ENCODE measurements at regions not wholly inside any gene's neighbourhood (a gene's known extent, or its start where the extent isn't known, plus 50 kb on each side); places are given as distances from the start of the nearest gene placed in this dataset.

GRCh38 chr16:59356144-59356543 lies 622.0 kb upstream of the GOT2 start:
- H3K27me3 ChIP-seq (replicated peaks; ENCODE audit: control insufficient read depth, insufficient read depth, low read length), result no peaks in the 10 kb centered on the region

GRCh38 chr16:59355704-59356103 lies 621.6 kb upstream of the GOT2 start:
- DNase-seq (ENCODE audit: extremely low read depth, insufficient read length), result no peak
- no peak for TF ChIP-seq CTCF (IDR thresholded peaks at IDR 0.05; ENCODE audit: insufficient read depth, low read length, poor library complexity, severe bottlenecking)
- no peaks in the 10 kb centered on the region for H3K27me3 ChIP-seq (replicated peaks; ENCODE audit: control insufficient read depth, insufficient read depth, low read length)
- no peak overlapping the region for H3K4me3 ChIP-seq (replicated peaks; ENCODE audit: low read depth, low read length)
- no peaks in the 10 kb centered on the region for H3K36me3 ChIP-seq (ENCODE audit: control insufficient read depth, insufficient read depth, low read length)

More at GRCh38 chr16:59356144-59356543, 622.0 kb upstream of the GOT2 start:
- H3K4me3 ChIP-seq (replicated peaks; ENCODE audit: low read depth, low read length), result no peak overlapping the region
- TF ChIP-seq CTCF (IDR thresholded peaks at IDR 0.05; ENCODE audit: insufficient read depth, low read length, poor library complexity, severe bottlenecking), result no peak
- no peak for DNase-seq (ENCODE audit: extremely low read depth, insufficient read length)
- H3K36me3 ChIP-seq (ENCODE audit: control insufficient read depth, insufficient read depth, low read length), result no peaks in the 10 kb centered on the region

GRCh38 chr16:59351305-59351903 lies 617.3 kb upstream of the GOT2 start:
- Histone ChIP-seq H3K27me3 (replicated peaks; ENCODE audit: control insufficient read depth, insufficient read depth, low read length) (no peaks in the 10 kb centered on the region), H3K36me3 (ENCODE audit: control insufficient read depth, insufficient read depth, low read length) (no peaks in the 10 kb centered on the region), H3K4me3 (replicated peaks; ENCODE audit: low read depth, low read length) (no peak overlapping the region)
- TF ChIP-seq CTCF (IDR thresholded peaks at IDR 0.05; ENCODE audit: insufficient read depth, low read length, poor library complexity, severe bottlenecking), result no peak
- no peak for DNase-seq (ENCODE audit: extremely low read depth, insufficient read length)

GRCh38 chr16:59350670-59351069 lies 616.6 kb upstream of the GOT2 start:
- Histone ChIP-seq H3K4me3 (replicated peaks; ENCODE audit: low read depth, low read length) (no peak overlapping the region), H3K36me3 (ENCODE audit: control insufficient read depth, insufficient read depth, low read length) (no peaks in the 10 kb centered on the region), H3K27me3 (replicated peaks; ENCODE audit: control insufficient read depth, insufficient read depth, low read length) (no peaks in the 10 kb centered on the region)
- no peak for DNase-seq (ENCODE audit: extremely low read depth, insufficient read length)
- TF ChIP-seq CTCF (IDR thresholded peaks at IDR 0.05; ENCODE audit: insufficient read depth, low read length, poor library complexity, severe bottlenecking), result no peak

- no peak overlapping the region for H3K4me3 ChIP-seq (replicated peaks; ENCODE audit: low read depth, low read length)
- TF ChIP-seq CTCF (IDR thresholded peaks at IDR 0.05; ENCODE audit: insufficient read depth, low read length, poor library complexity, severe bottlenecking), result no peak
- no peaks in the 10 kb centered on the region for H3K27me3 ChIP-seq (replicated peaks; ENCODE audit: control insufficient read depth, insufficient read depth, low read length)
- H3K36me3 ChIP-seq (ENCODE audit: control insufficient read depth, insufficient read depth, low read length), result no peaks in the 10 kb centered on the region
- DNase-seq (ENCODE audit: extremely low read depth, insufficient read length), result no peak
Measured at GRCh38 chr16:59342669-59343068, 608.6 kb upstream of the GOT2 start.

DNA sequence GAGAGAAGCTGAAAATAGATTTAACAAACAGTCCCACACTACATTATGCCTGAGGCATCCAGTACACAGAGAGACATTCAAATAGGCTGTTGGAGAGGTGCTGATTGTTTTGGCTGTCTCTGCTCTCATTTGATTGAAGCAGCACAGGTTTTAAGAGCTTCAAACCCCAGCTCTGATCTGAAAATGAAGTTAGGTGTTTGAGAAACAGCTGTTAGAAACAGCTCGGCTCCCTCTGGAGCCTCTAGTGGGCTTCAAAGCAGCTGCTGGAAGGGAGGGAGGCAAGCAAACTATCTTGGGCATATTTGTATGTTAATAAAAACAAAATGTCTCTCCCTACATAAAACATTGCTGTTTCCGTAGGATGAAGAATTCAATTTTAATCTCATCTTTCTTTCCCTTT lies 607.3 kb upstream of the GOT2 start:
- H3K4me3 ChIP-seq (replicated peaks; ENCODE audit: low read depth, low read length), result no peak overlapping the region
- no peak for TF ChIP-seq CTCF (IDR thresholded peaks at IDR 0.05; ENCODE audit: insufficient read depth, low read length, poor library complexity, severe bottlenecking)
- no peaks in the 10 kb centered on the region for H3K27me3 ChIP-seq (replicated peaks; ENCODE audit: control insufficient read depth, insufficient read depth, low read length)
- H3K36me3 ChIP-seq (ENCODE audit: control insufficient read depth, insufficient read depth, low read length), result no peaks in the 10 kb centered on the region
- no peak for DNase-seq (ENCODE audit: extremely low read depth, insufficient read length)

Data from GM06990 (cell line).